WTC11 (cell line): ENCODE measurements at regions not wholly inside any gene's neighbourhood (a gene's known extent, or its start where the extent isn't known, plus 50 kb on each side); places are given as distances from the start of the nearest gene placed in this dataset.

ENCODE experiments used
- ATAC-seq: fragments of 200-7000 bp; cut with Tn5 transposase; 2 replicates; pipeline ENCODE4 v1.10.0; 2021; ENCODE audit warnings: mild to moderate bottlenecking, moderate library complexity
- CTCF ChIA-PET: fragments of 300-600 bp; sonication (Branson Sonifier 250); formaldehyde crosslinking; loops from one replicate; lab custom pipeline; 2021; ENCODE audit warnings: antibody characterized with exemption; lab: Charles Lee
- POLR2A ChIA-PET: fragments of 350-600 bp; sonication (Branson Sonifier 250); formaldehyde crosslinking; loops from one replicate; lab custom pipeline; 2021; ENCODE audit warnings: antibody characterized with exemption; lab: Charles Lee
- DNase-seq: peaks from one replicate; pipeline ENCODE4 v3.0.0; 2021; ENCODE audit warnings: low spot score
- H3K27ac Mint-ChIP-seq: 2 replicates; pipeline ENCODE4 v1.8.0; 2021; ENCODE audit warnings: mixed read lengths
- H3K27me3 Mint-ChIP-seq: 2 replicates; pipeline ENCODE4 v1.8.0; 2021; ENCODE audit warnings: low read depth, mild to moderate bottlenecking, moderate library complexity, mixed read lengths
- H3K36me3 Mint-ChIP-seq: 2 replicates; pipeline ENCODE4 v1.8.0; 2021; ENCODE audit warnings: mixed read lengths
- H3K4me1 Mint-ChIP-seq: 2 replicates; pipeline ENCODE4 v1.8.0; 2022; ENCODE audit warnings: mixed read lengths
- H3K4me3 Mint-ChIP-seq: 2 replicates; pipeline ENCODE4 v1.8.0; 2021; ENCODE audit warnings: mild to moderate bottlenecking, moderate library complexity, mixed read lengths
- H3K9me3 Mint-ChIP-seq: 2 replicates; pipeline ENCODE4 v1.8.0; 2021; ENCODE audit warnings: mixed read lengths
- ATF3 ChIP-seq: sonication (generic); formaldehyde crosslinking; conservative IDR thresholded peaks from 2 replicates; pipeline ENCODE4 v1.8.1; 2022; ENCODE audit warnings: mild to moderate bottlenecking, missing genetic modification reagents
- CREB1 ChIP-seq: sonication (generic); formaldehyde crosslinking; IDR thresholded peaks from 2 replicates; pipeline ENCODE4 v1.8.0; 2023; ENCODE audit warnings: mild to moderate bottlenecking, missing genetic modification reagents
- FOXP4 ChIP-seq: sonication (generic); formaldehyde crosslinking; IDR thresholded peaks from 2 replicates; pipeline ENCODE4 v1.8.0; 2022; ENCODE audit warnings: mild to moderate bottlenecking, missing genetic modification reagents
- GRHL2 ChIP-seq: fragments of 250-450 bp; sonication (Bioruptor Pico); IDR thresholded peaks from 2 replicates; pipeline ENCODE4 v1.8.0; 2022; ENCODE audit warnings: mild to moderate bottlenecking, moderate library complexity; ENCODE audit not compliant: insufficient replicate concordance, severe bottlenecking
- JUN ChIP-seq: sonication (generic); formaldehyde crosslinking; IDR thresholded peaks from 2 replicates; pipeline ENCODE4 v1.8.0; 2023; ENCODE audit warnings: mild to moderate bottlenecking, missing genetic modification reagents
- MAX ChIP-seq: sonication (generic); formaldehyde crosslinking; IDR thresholded peaks from 2 replicates; pipeline ENCODE4 v1.8.0; 2022; ENCODE audit warnings: mild to moderate bottlenecking, missing genetic modification reagents
- NFE2L1 ChIP-seq: sonication (generic); formaldehyde crosslinking; IDR thresholded peaks from 2 replicates; pipeline ENCODE4 v1.8.1; 2023; ENCODE audit warnings: missing genetic modification reagents
- NFYB ChIP-seq: sonication (generic); formaldehyde crosslinking; conservative IDR thresholded peaks from 2 replicates; pipeline ENCODE4 v1.8.0; 2022; ENCODE audit warnings: low read depth, missing genetic modification reagents
- NR1H2 ChIP-seq: sonication (generic); formaldehyde crosslinking; IDR thresholded peaks from 2 replicates; pipeline ENCODE4 v1.9.0; 2021; ENCODE audit warnings: mild to moderate bottlenecking, moderate library complexity, missing genetic modification reagents
- NR2C2 ChIP-seq: sonication (generic); formaldehyde crosslinking; IDR thresholded peaks from 2 replicates; pipeline ENCODE4 v1.8.0; 2022; ENCODE audit warnings: mild to moderate bottlenecking, missing genetic modification reagents
- NR3C1 ChIP-seq: sonication (generic); formaldehyde crosslinking; conservative IDR thresholded peaks from 2 replicates; pipeline ENCODE4 v1.8.1; 2023; ENCODE audit warnings: low read depth, mild to moderate bottlenecking, missing genetic modification reagents
- OVOL2 ChIP-seq: fragments of 250-450 bp; sonication (Bioruptor Pico); IDR thresholded peaks from 2 replicates; pipeline ENCODE4 v1.9.0; 2021; ENCODE audit warnings: mild to moderate bottlenecking, borderline replicate concordance
- PRDM15 ChIP-seq: sonication (generic); formaldehyde crosslinking; IDR thresholded peaks from 2 replicates; pipeline ENCODE4 v1.8.0; 2022; ENCODE audit warnings: missing genetic modification reagents
- SMAD4 ChIP-seq: sonication (generic); formaldehyde crosslinking; IDR thresholded peaks from 2 replicates; pipeline ENCODE4 v1.8.0; 2022; ENCODE audit warnings: mild to moderate bottlenecking, missing genetic modification reagents
- STAT6 ChIP-seq: sonication (generic); formaldehyde crosslinking; conservative IDR thresholded peaks from 2 replicates; pipeline ENCODE4 v1.8.1; 2023; ENCODE audit warnings: mild to moderate bottlenecking, low read depth, missing genetic modification reagents, moderate library complexity
- TEAD1 ChIP-seq: sonication (generic); formaldehyde crosslinking; IDR thresholded peaks from 2 replicates; pipeline ENCODE4 v1.8.0; 2022; ENCODE audit warnings: mild to moderate bottlenecking, missing genetic modification reagents
- TP53 ChIP-seq: sonication (generic); formaldehyde crosslinking; IDR thresholded peaks from 2 replicates; pipeline ENCODE4 v1.8.1; 2023; ENCODE audit warnings: mild to moderate bottlenecking, missing genetic modification reagents
- USF2 ChIP-seq: sonication (generic); formaldehyde crosslinking; IDR thresholded peaks from 2 replicates; pipeline ENCODE4 v1.8.1; 2023; ENCODE audit warnings: mild to moderate bottlenecking, missing genetic modification reagents, moderate library complexity
- ZMAT4 ChIP-seq: fragments of 250-450 bp; sonication (Bioruptor Pico); IDR thresholded peaks from 2 replicates; pipeline ENCODE4 v1.9.0; 2021; ENCODE audit warnings: mild to moderate bottlenecking
- ZNF532 ChIP-seq: fragments of 250-450 bp; sonication (Bioruptor Pico); IDR thresholded peaks from 2 replicates; pipeline ENCODE4 v1.9.0; 2021; ENCODE audit warnings: mild to moderate bottlenecking, borderline replicate concordance

GRCh38 chr3:31346542-31346979 lies 186.2 kb upstream of the STT3B start (continued):
- no peak for TF ChIP-seq NR2C2
- no peak for TF ChIP-seq TEAD1 (CRISPR knock-in tag)
- no peak for TF ChIP-seq GRHL2 (CRISPR knock-in tag)
- TF ChIP-seq OVOL2 (CRISPR knock-in tag) = no peak
- no peak for TF ChIP-seq NFE2L1 (CRISPR knock-in tag)
- TF ChIP-seq NR1H2 (CRISPR knock-in tag) = no peak

GRCh38 chr3:31349001-31349748 lies 183.6 kb upstream of the STT3B start:
- DNase-seq (no peak), ATAC-seq (no peak)
- Mint-ChIP-seq H3K36me3 (peaks cover 9% of the 10 kb centered on the region), H3K27me3 (no peaks in the 10 kb centered on the region), H3K4me1 (peaks cover 22% of the 10 kb centered on the region), H3K9me3 (peaks cover 17% of the 10 kb centered on the region), H3K4me3 (no peak overlapping the region), H3K27ac (no peak overlapping the region)
- CTCF ChIA-PET = no interaction called here
- POLR2A ChIA-PET = no interaction called here
- no peak for TF ChIP-seq PRDM15 (CRISPR knock-in tag)
- no peak for TF ChIP-seq FOXP4 (CRISPR knock-in tag)
- no peak for TF ChIP-seq NFYB (CRISPR knock-in tag)
- TF ChIP-seq SMAD4 (CRISPR knock-in tag) = no peak
- no peak for TF ChIP-seq ATF3 (CRISPR knock-in tag)
- no peak for TF ChIP-seq MAX
- no peak for TF ChIP-seq USF2 (CRISPR knock-in tag)
- TF ChIP-seq ZNF532 = no peak
- TF ChIP-seq NR3C1 (CRISPR knock-in tag) = no peak
- TF ChIP-seq OVOL2 (CRISPR knock-in tag) = no peak
- no peak for TF ChIP-seq NR1H2 (CRISPR knock-in tag)
- TF ChIP-seq STAT6 (CRISPR knock-in tag) = no peak
- no peak for TF ChIP-seq TP53 (CRISPR knock-in tag)
- no peak for TF ChIP-seq ZMAT4 (CRISPR knock-in tag)
- TF ChIP-seq CREB1 (CRISPR knock-in tag) = no peak
- no peak for TF ChIP-seq JUN
- TF ChIP-seq GRHL2 (CRISPR knock-in tag) = no peak
